Activated gamma-delta T cell (primary cell): ENCODE measurements at regions not wholly inside any gene's neighbourhood (a gene's known extent, or its start where the extent isn't known, plus 50 kb on each side); places are given as distances from the start of the nearest gene placed in this dataset.
"Not testable (repeated sequence)": the region's sequence is repeated elsewhere in the genome, so short reads cannot be mapped to it uniquely, and the experiment has no call there.

Source experiments
- DNase-seq: peaks from one replicate; lab custom pipeline; 2025; lab: John Stamatoyannopoulos, UW

DNA sequence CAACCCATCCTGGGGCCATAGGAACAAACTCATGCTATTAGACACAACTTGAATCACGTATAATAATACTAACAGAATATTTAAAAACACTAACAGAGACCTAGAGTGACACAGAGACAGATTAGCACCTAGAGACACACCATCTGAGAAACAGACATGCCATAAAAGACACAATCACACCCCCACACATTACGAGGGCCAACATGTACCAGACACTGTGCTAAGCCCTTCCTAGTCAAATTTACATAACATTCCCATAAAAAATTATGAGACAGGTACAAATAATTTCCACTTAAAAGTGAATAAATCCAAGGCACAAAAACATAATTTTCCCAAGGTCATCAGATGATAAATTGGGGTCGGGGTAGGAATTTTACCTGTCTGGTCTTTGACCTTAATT lies 141.1 kb upstream of the PRSS16 start:
- DNase-seq, result no peak

DNA sequence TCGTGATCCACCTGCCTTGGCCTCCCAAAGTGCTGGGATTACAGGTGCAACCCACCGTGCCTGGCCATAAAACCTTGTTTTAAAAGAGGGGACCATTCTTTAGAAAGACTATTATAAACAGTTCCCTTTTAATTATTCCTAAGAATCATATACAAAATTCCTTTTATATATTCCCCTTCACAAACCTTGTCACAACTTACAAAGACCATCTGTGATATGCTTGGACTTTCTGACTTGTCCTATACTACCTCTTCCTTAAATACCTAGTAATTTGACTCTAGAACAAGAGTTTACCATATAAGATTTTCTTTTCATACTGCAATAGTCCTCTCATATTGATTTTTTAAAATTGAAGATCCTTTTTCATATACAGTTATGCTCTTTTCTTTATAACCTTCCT lies 135.8 kb upstream of the PRSS16 start:
- no peak for DNase-seq

DNA sequence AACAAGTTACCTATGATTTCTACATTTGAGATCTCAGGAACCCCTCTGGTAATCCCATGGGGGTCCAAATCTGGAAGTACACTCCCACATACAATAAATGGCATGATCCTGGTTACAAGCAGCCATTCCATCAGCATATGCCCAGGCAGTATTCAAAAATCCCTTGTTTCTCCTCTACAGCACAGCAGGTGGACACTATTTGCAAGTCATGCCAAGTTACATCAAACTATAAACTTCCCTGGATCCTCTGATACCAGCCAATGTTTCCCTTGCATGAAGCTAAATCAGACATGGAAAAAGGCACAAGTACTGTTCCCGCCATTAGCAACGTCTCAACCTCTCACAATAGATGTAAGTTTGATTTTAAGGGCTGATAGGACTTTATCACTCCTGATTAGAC lies 134.5 kb upstream of the PRSS16 start:
- no peak for DNase-seq

GRCh38 chr6:27119329-27119728 lies 128.2 kb upstream of the PRSS16 start:
- no peak for DNase-seq

- no peak for DNase-seq
Measured at GRCh38 chr6:27119761-27120160, 127.7 kb upstream of the PRSS16 start.

GRCh38 chr6:27121640-27122039 lies 125.9 kb upstream of the PRSS16 start:
- no peak for DNase-seq

- no peak for DNase-seq
Measured at GRCh38 chr6:27124252-27124657, 123.2 kb upstream of the PRSS16 start.

DNA sequence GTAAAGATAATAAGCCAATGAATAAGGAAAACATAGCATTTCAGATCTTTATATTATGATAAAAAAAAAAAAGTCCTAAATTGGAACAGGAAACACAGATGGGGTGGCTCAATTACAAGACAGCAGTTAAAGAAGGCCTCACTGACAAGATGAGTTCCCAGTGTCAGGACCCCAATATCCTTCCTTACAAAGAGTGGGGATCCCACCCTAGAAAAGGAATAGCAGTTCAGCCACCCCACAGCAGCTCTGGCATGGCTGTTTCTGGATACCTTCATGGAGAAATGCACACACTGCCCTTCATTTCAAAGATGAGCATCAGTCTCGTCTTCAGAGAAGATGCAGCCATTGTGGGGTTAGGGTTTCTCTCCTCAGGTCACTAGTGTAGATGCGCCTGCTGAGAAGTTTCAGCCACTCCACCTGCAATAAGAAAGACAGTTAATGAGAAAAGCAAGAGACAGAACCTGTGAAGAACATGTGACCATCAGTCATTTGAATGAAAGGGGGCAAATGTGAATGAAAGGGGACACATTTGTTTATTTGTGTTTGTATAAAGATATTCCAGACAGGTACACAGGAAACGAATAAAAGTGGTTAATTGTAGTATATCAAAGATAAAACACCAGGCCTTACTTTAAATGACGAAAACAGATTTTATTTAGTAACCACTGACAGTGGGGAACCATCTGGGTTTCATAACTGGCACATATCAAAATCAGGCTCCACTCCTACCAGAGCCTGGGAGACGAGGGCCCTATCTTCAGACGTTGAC lies 121.3 kb upstream of the PRSS16 start:
- DNase-seq, result no peak

DNA sequence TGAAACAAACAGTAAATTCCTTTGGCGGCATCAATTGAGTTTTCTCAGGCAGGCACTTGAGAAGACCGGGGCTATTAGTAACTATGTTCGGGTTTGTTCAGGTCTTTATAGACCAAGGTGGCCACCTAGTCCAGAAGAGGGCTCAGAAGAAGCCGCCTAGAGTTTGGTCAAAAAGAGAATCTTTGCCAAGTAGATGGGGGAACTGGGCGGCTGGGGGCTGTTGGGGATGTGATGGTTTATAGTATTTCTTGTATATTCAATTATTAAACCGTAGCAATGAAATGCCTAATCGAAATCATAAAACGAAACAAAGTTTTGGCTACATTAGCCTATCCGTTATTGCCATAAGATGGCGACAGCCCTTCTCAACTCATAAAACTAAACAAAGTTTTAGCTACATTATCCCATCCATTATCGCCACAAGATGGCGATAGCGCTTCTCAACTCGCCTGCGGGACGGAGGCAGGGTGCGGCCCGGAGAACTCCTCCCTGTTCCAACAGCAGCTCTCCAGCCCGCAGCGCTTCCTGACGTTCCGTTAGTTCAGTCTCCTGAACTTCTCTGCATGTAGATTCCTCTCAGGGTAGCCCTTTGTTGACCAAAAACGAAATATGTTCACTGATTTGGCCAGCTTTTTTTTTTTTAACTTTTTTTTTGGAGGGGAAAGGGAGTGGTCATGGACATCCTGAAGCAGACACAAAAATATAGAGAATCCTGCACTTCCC lies 120.5 kb upstream of the PRSS16 start:
- DNase-seq, result peak; percentile 28

DNA sequence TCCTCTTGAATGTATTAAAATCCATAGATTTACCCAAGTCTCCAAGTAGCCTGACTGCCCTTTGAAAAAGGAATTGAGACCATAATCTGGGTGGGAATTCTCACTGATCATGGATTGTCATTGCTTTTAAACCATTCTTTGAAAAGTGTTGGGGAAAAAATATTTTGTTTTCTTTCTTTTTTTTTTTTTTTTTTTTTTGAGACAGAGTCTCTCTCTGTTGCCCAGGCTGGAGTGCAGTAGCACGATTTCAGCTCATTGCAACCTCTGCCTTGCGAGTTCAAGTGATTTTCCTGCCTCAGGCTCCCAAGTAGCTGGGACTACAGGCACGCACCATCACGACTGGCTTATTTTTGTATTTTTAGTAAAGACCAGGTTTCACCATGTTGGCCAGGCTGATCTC lies 119.6 kb upstream of the PRSS16 start:
- not testable (repeated sequence) for DNase-seq

DNA sequence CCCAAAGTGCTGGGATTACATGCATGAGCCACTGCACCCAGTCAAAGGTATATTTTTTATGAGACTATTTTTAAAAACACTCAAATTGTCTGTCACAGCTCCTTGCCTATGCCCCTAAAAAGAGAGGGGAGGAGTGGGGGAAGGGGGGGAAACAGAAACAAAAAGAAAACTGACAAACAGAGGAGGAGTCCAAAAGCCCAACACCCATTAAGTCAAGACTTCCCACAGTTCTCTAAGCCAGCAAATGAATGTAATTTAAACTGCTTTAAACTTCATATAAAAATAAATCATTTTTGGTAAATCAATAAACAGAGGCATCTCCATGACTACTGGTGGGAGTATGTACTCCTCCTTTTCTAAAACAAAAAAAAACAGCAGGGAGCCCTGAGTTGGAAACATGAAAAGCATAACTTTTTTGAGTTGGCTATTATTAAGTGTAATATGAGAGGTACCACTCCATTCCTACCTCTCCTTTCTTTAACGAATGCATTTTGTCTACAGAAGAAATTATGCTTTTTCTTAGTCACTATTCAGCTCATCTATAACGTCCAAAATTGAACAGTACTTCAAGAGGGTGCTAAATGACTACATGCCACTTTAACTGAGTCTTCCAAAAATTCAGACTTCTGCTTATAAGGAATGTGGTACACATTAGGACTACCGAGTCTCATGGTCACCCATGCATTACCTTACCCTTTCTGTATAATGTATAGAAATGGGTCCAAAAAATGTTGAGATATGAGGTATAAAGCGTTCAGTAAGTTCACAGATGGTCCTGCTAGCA lies 119.0 kb upstream of the PRSS16 start:
- DNase-seq, result no peak

DNA sequence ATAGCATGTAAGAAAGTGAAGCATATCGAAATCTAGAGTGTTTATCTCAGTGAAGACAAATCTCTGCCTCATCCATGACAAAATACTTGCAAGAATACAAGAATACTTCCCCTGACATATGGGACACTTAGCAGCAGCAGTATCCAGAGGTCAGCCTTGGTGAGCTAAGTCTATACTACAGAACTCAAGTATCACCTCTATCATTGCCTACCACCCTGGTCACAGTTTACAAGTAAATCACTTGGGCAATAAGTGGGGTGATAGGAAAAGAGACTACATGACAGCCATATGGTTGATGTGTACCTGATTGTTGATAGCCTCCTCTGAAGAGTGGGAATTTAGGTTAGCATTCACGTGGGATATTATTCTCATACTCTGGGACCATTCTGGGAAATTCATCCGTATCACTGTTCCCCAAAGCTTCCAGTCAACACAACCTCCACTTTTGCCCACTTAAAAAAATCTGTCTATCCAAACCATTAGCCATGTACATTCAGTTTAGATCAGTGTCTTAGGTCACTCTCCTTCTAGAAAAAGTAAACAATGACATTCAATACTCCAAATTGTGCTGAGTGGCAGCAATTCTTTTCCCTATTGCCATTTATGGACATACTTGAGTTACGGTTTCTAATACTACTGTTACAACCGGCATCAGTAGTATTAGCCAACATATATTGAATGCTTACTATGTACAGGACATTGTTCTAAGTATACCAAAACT lies 118.2 kb upstream of the PRSS16 start:
- DNase-seq, result no peak

- no peak for DNase-seq
Measured at GRCh38 chr6:27129917-27130316, 117.6 kb upstream of the PRSS16 start.

DNA sequence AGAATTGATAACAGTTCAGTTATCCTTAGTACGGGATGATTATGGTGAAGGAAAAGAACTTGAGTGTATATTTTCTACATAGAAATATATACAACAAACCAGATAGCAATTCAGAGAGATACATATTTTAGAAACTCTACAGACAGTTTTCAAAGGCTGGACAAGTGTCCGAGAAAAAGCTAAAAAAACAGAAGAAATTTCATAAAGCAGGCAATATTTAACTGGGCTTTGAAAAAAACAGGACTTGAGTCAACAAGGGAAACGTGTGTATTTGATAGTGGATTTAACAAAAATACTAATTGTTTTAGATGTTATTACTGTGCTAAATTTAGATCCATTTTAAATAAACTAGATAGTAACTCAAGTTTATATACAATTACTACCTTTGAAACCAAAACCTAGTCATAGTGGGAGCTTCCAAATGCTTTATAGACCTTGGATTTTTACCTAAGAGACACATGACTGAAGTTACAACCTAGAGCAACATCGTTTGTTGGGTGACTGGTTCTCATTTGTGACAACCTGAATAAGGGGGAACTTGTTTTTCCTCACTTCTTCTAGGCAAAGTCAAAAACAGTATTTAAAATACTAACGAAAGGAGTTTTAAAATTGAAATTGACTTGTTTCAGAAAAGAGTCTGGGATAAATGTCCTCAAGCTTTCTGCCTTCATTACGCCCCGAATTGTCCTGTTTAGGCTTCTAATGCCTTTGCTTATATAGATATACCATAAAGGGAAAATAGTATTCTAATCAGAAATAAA lies 116.7 kb upstream of the PRSS16 start:
- no peak for DNase-seq

DNA sequence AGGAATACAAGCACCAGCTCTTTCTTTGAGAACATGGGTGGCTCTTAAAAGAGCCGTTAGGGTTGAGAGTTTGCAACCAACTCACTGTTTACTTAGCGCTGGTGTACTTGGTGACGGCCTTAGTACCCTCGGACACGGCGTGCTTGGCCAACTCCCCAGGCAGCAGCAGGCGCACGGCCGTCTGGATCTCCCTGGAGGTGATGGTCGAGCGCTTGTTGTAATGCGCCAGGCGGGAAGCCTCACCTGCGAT lies 115.3 kb upstream of the PRSS16 start:
- not testable (repeated sequence) for DNase-seq

DNA sequence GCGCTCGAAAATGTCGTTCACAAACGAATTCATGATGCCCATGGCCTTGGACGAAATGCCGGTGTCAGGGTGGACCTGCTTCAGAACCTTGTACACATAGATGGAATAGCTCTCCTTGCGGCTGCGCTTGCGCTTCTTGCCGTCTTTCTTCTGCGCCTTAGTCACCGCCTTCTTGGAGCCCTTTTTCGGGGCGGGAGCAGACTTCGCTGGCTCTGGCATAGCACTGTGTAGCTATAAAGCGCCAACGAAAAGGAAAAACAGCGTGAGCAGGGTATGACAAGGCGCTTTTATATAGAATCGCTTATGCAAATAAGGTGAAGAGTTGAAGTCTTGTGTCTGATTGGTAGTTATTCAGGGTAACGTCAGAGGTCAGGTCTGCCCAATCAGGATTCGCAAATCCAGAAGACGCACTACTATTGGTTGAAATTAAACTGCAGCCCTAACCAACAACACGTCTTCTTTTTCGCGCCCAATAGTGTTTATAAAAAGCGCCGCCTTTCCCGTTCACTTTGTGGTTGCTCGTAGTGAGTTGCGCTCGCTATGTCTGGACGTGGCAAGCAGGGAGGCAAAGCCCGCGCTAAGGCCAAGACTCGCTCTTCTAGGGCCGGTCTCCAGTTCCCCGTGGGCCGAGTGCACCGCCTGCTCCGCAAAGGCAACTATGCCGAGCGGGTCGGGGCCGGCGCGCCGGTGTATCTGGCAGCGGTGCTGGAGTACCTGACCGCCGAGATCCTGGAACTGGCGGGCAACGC lies 114.8 kb upstream of the PRSS16 start:
- DNase-seq, result peak; percentile 41

DNA sequence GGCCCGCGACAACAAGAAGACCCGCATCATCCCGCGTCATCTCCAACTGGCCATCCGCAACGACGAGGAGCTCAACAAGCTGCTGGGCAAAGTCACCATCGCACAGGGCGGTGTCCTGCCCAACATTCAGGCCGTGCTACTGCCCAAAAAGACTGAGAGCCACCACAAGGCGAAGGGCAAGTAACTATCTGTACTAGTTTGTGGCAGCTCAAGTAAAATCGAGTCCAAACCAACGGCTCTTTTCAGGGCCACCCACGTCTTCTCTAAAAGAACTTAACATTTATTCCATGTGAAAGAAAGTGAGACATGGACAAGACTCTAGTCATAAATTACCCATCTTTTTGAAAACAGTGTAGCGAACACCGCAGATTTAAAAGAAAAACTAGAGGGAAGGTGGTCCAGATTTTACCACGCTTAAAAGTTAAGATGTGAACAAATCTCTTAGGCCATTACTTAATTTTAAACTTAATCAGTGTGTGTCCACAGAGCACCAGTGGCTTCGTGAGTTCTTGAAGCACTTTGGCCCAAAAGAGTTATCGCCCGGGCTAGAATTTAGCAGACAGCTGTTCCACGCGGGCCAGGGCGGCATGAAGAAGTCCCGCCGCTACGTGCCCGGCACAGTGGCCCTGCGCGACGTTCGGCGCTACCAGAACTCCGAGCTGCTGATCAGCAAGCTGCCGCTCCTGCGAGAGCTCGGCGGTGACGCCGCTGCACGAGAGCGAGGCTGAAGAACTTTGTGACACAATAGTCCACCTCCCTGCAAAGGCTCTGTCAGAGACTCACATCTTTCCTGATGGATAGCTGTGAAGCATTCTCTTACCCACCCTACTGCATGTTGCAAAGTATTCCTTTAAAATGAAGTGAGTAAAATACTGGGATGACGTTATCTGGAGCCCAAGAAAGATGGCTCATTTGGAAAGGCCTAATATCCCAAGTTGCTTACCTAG lies 113.9 kb upstream of the PRSS16 start:
- peak; percentile 58 for DNase-seq

DNA sequence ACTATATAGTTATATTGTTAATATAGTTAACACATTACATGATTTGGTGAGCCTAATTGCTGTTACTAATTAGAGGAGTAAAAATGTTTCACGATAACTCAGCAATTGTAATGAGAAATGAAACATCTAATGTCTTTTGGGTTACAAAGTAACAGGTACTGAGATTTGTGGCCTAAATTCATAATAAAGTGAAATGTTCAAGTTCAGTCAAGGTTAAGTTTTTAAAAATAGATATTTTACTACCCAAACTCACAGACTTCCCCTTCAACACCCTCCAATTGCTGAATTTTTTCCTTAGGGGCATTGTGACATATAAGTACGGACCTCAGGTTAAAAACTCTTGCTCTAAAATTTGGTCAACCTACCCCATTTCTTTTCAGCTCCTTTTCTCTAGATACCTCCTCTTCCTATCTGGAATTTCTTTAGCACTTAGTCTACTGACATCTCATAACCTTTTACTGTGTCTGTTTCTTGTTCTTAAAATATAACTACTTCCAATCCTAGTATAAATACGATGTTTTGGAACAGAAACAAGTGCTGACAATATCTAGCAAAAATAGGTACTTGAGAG lies 112.3 kb upstream of the PRSS16 start:
- no peak for DNase-seq

- no peak for DNase-seq
Measured at GRCh38 chr6:27136077-27136644, 111.3 kb upstream of the PRSS16 start.
